ENCODE measurements at regions not wholly inside any gene's neighbourhood (a gene's known extent, or its start where the extent isn't known, plus 50 kb on each side); places are given as distances from the start of the nearest gene placed in this dataset.
A peak's percentile ranks its signal among the peaks of the same experiment; 100 is the strongest.

GRCh38 chr5:159702826-159703225 is 213.5 kb upstream of the ADRA1B start:
- DNase-seq (ENCODE audit: low read depth): no peak

- DNase-seq (ENCODE audit: low read depth): no peak
Observed at GRCh38 chr5:159704160-159704559, 212.1 kb upstream of the ADRA1B start.

GRCh38 chr5:159705948-159706347 is 210.3 kb upstream of the ADRA1B start:
- DNase-seq (ENCODE audit: low read depth): no peak

GRCh38 chr5:159708090-159708489 is 208.2 kb upstream of the ADRA1B start:
- no peak for DNase-seq (ENCODE audit: low read depth)

GRCh38 chr5:159712672-159713071 is 203.6 kb upstream of the ADRA1B start:
- no peak for DNase-seq (ENCODE audit: low read depth)

GRCh38 chr5:159713254-159713653 is 203.0 kb upstream of the ADRA1B start:
- DNase-seq (ENCODE audit: low read depth): no peak

GRCh38 chr5:159713773-159714172 is 202.5 kb upstream of the ADRA1B start:
- no peak for DNase-seq (ENCODE audit: low read depth)

- no peak for DNase-seq (ENCODE audit: low read depth)
Observed at GRCh38 chr5:159725475-159725874, 190.8 kb upstream of the ADRA1B start.

GRCh38 chr5:159727167-159727566 is 189.1 kb upstream of the ADRA1B start:
- DNase-seq (ENCODE audit: low read depth): no peak

GRCh38 chr5:159730285-159730684 is 186.0 kb upstream of the ADRA1B start:
- DNase-seq (ENCODE audit: low read depth): no peak

- no peak for DNase-seq (ENCODE audit: low read depth)
Observed at GRCh38 chr5:159732220-159732619, 184.1 kb upstream of the ADRA1B start.

- DNase-seq (ENCODE audit: low read depth): no peak
Observed at GRCh38 chr5:159734366-159734765, 181.9 kb upstream of the ADRA1B start.

- DNase-seq (ENCODE audit: low read depth): no peak
Observed at GRCh38 chr5:159735036-159735435, 181.2 kb upstream of the ADRA1B start.

GRCh38 chr5:159735749-159736660 is 180.3 kb upstream of the ADRA1B start:
- DNase-seq (ENCODE audit: low read depth): no peak

- no peak for DNase-seq (ENCODE audit: low read depth)
Observed at GRCh38 chr5:159736844-159737243, 179.4 kb upstream of the ADRA1B start.

- no peak for DNase-seq (ENCODE audit: low read depth)
Observed at GRCh38 chr5:159737263-159737662, 179.0 kb upstream of the ADRA1B start.

- DNase-seq (ENCODE audit: low read depth): no peak
Observed at GRCh38 chr5:159741829-159742322, 174.4 kb upstream of the ADRA1B start.

- no peak for DNase-seq (ENCODE audit: low read depth)
Observed at GRCh38 chr5:159743234-159743633, 173.0 kb upstream of the ADRA1B start.

GRCh38 chr5:159746707-159747106 is 169.6 kb upstream of the ADRA1B start:
- no peak for DNase-seq (ENCODE audit: low read depth)

GRCh38 chr5:159749146-159749545 is 167.1 kb upstream of the ADRA1B start:
- peak; percentile 36 for DNase-seq (ENCODE audit: low read depth)

- DNase-seq (ENCODE audit: low read depth): no peak
Observed at GRCh38 chr5:159750226-159750625, 166.1 kb upstream of the ADRA1B start.

GRCh38 chr5:159751459-159751858 is 164.8 kb upstream of the ADRA1B start:
- DNase-seq (ENCODE audit: low read depth): no peak

- peak; percentile 50 for DNase-seq (ENCODE audit: low read depth)
Observed at GRCh38 chr5:159752622-159753275, 163.5 kb upstream of the ADRA1B start.
